ENCODE measurements at regions not wholly inside any gene's neighbourhood (a gene's known extent, or its start where the extent isn't known, plus 50 kb on each side); places are given as distances from the start of the nearest gene placed in this dataset.
"Not testable (repeated sequence)": the region's sequence is repeated elsewhere in the genome, so short reads cannot be mapped to it uniquely, and the experiment has no call there.

- 53 to 74% methylated on average over 2 of the region's 2 CpGs for WGBS, 2 donors
- TF ChIP-seq CTCF (IDR thresholded peaks at IDR 0.05) (no peak), POLR2A (IDR thresholded peaks at IDR 0.05) (no peak)
- intact Hi-C loops (cut with DNase I), result no loop called here
- H3K27me3 ChIP-seq, result no peaks in the 10 kb centered on the region
- H3K36me3 ChIP-seq (replicated peaks in 1 of 2; ENCODE audit: insufficient read depth in 1 of 2, low read depth in 2 of 2), result no peaks in the 10 kb centered on the region
- H3K4me1 ChIP-seq, result no peaks in the 10 kb centered on the region
- ATAC-seq (no peak), DNase-seq (no peak)
- no peak overlapping the region for H3K27ac ChIP-seq
- H3K4me3 ChIP-seq, result no peak overlapping the region
- H3K9me3 ChIP-seq, result peaks cover 0 to 6% (median 0%) of the 10 kb centered on the region in 3 donors
Observed at GRCh38 chr13:79612604-79613003, 131.6 kb downstream of the NDFIP2 start.

- H3K36me3 ChIP-seq (replicated peaks in 1 of 2; ENCODE audit: insufficient read depth in 1 of 2, low read depth in 2 of 2); intact Hi-C loops (cut with DNase I); H3K9me3 ChIP-seq: not testable (repeated sequence)
Observed at GRCh38 chr13:79607895-79608294, 126.9 kb downstream of the NDFIP2 start.

More at GRCh38 chr13:79607895-79608294, 126.9 kb downstream of the NDFIP2 start:
- not testable (repeated sequence) for ATAC-seq, H3K27me3 ChIP-seq, H3K4me1 ChIP-seq, H3K27ac ChIP-seq, H3K4me3 ChIP-seq, DNase-seq
